Keratinocyte (primary cell): ENCODE measurements at regions not wholly inside any gene's neighbourhood (a gene's known extent, or its start where the extent isn't known, plus 50 kb on each side); places are given as distances from the start of the nearest gene placed in this dataset.

Experiments used
- DNase-seq: peaks from one replicate; pipeline ENCODE4 v3.0.0-alpha.2; 2011; ENCODE audit warnings: low read depth, missing footprints, low spot score
- FAIRE-seq: peaks from 2 replicates; lab custom pipeline; 2011; peaks lifted over from hg19 to GRCh38; lab: Jason Lieb, UNC
- H2AFZ ChIP-seq: 2 replicates; pipeline ENCODE4 v1.6.0; 2012; ENCODE audit warnings: low read length, control low read depth, inconsistent platforms; ENCODE audit not compliant: control insufficient read depth
- H3K27ac ChIP-seq: 2 replicates; pipeline ENCODE4 v1.5.1; 2011; ENCODE audit warnings: low read length; ENCODE audit not compliant: control insufficient read depth, insufficient read depth
- H3K27me3 ChIP-seq: 3 replicates; pipeline ENCODE4 v1.6.0; 2011; ENCODE audit warnings: low read length; ENCODE audit not compliant: control insufficient read depth, insufficient read depth; ENCODE audit errors: extremely low read depth
- H3K36me3 ChIP-seq, 2 experiments: 2 replicates in 1 of 2; 3 replicates in 1 of 2; pipeline ENCODE4 v1.5.1; 2011; ENCODE audit warnings: low read length in 2 of 2, mild to moderate bottlenecking in 1 of 2; ENCODE audit not compliant: control insufficient read depth in 2 of 2, insufficient read depth in 2 of 2; ENCODE audit errors: extremely low read depth in 1 of 2
- H3K4me1 ChIP-seq: 3 replicates; pipeline ENCODE4 v1.5.1; 2011; ENCODE audit warnings: low read length; ENCODE audit not compliant: control insufficient read depth, insufficient read depth; ENCODE audit errors: extremely low read depth
- H3K4me2 ChIP-seq: 3 replicates; pipeline ENCODE4 v1.6.0; 2011; ENCODE audit warnings: low read depth, low read length; ENCODE audit not compliant: control insufficient read depth, insufficient read depth; ENCODE audit errors: extremely low read depth
- H3K4me3 ChIP-seq, 3 experiments: fragments of 200-600 bp in 1 of 3; sonication (generic) in 1 of 3; 2 replicates in 2 of 3; 3 replicates in 1 of 3; pipeline ENCODE4 v1.5.1; 2011 to 2016; ENCODE audit warnings: low read length in 3 of 3, mild to moderate bottlenecking in 3 of 3, control low read depth in 2 of 3, inconsistent platforms in 1 of 3, low read depth in 1 of 3, mixed read lengths in 1 of 3, mixed run types in 1 of 3, moderate library complexity in 1 of 3; ENCODE audit not compliant: control insufficient read depth in 2 of 3, insufficient read depth in 2 of 3; ENCODE audit errors: extremely low read depth in 1 of 3
- H3K79me2 ChIP-seq: 2 replicates; pipeline ENCODE4 v1.6.0; 2012; ENCODE audit warnings: low read length; ENCODE audit not compliant: control insufficient read depth, insufficient read depth
- H3K9ac ChIP-seq: 3 replicates; pipeline ENCODE4 v1.6.0; 2011; ENCODE audit warnings: low read length; ENCODE audit not compliant: control insufficient read depth, insufficient read depth; ENCODE audit errors: extremely low read depth
- H3K9me1 ChIP-seq: 3 replicates; pipeline ENCODE4 v1.6.0; 2011; ENCODE audit warnings: low read length; ENCODE audit not compliant: control insufficient read depth, insufficient read depth; ENCODE audit errors: extremely low read depth
- H3K9me3 ChIP-seq: 2 replicates; pipeline ENCODE4 v1.5.1; 2012; ENCODE audit warnings: low read depth, low read length; ENCODE audit not compliant: control insufficient read depth
- H4K20me1 ChIP-seq: 3 replicates; pipeline ENCODE4 v1.6.0; 2011; ENCODE audit warnings: low read length; ENCODE audit not compliant: control insufficient read depth, insufficient read depth; ENCODE audit errors: extremely low read depth
- EZH2 ChIP-seq: IDR thresholded peaks from one replicate; pipeline ENCODE4 v1.6.1; 2012; ENCODE audit warnings: inconsistent platforms, mild to moderate bottlenecking, low read length, moderate library complexity
- dilution Hi-C: fragments of 300-500 bp; cut with MboI; formaldehyde crosslinking; loops from one replicate; pipeline ENCODE4 v1.7.0; 2020; ENCODE audit warnings: low sequenced_read_pairs; ENCODE audit not compliant: extremely low pct_ligation_motif_present
- TF ChIP-seq, protein P1 (sequence below), 3 experiments: IDR thresholded peaks in 1 of 3; conservative IDR thresholded peaks in 1 of 3; optimal IDR thresholded peaks in 1 of 3; 2 replicates in 2 of 3; 3 replicates in 1 of 3; pipeline versions ENCODE3 to v1.5.1; 2011; ENCODE audit warnings: low read length in 3 of 3, mild to moderate bottlenecking in 3 of 3, moderate library complexity in 2 of 3, control low read depth in 1 of 3, inconsistent platforms in 1 of 3; ENCODE audit not compliant: insufficient read depth in 2 of 3; ENCODE audit errors: extremely low read depth in 1 of 3

DNA sequence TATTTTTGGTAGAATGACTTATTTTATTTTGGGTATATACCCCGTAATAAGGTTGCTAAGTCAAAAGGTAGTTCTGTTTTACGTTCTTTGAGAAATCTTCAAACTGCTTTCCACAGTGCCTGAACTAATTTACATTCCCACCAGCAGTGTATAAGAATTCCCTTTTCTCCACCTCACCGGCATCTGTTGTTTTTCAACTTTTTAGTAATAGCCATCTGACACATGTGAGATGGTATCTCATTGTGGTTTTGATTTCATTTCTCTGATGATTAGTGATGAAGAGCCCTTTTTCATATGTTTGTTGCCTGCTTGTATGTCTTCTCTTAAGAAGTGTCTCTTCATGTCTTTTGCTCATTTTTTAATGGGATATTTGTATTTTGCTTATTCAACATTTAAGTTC, 215.2 kb upstream of the TFPI start:
- TF ChIP-seq, protein P1, sequence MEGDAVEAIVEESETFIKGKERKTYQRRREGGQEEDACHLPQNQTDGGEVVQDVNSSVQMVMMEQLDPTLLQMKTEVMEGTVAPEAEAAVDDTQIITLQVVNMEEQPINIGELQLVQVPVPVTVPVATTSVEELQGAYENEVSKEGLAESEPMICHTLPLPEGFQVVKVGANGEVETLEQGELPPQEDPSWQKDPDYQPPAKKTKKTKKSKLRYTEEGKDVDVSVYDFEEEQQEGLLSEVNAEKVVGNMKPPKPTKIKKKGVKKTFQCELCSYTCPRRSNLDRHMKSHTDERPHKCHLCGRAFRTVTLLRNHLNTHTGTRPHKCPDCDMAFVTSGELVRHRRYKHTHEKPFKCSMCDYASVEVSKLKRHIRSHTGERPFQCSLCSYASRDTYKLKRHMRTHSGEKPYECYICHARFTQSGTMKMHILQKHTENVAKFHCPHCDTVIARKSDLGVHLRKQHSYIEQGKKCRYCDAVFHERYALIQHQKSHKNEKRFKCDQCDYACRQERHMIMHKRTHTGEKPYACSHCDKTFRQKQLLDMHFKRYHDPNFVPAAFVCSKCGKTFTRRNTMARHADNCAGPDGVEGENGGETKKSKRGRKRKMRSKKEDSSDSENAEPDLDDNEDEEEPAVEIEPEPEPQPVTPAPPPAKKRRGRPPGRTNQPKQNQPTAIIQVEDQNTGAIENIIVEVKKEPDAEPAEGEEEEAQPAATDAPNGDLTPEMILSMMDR (optimal IDR thresholded peaks at IDR 0.05 in 1 of 3, IDR thresholded peaks at IDR 0.05 in 1 of 3, conservative IDR thresholded peaks at IDR 0.05 in 1 of 3; ENCODE audit: extremely low read depth in 1 of 3, insufficient read depth in 2 of 3, low read length in 3 of 3) = no peak
- no peak for TF ChIP-seq EZH2
- no peak overlapping the region for H2AFZ ChIP-seq
- peaks cover 6% of the 10 kb centered on the region for H3K4me1 ChIP-seq
- no peaks in the 10 kb centered on the region for H3K36me3 ChIP-seq
- H3K4me3 ChIP-seq = no peak overlapping the region
- H3K9me3 ChIP-seq = no peaks in the 10 kb centered on the region
- H3K79me2 ChIP-seq = no peaks in the 10 kb centered on the region
- no peak for DNase-seq
- no peak for FAIRE-seq
- dilution Hi-C loops = no loop called here
- no peaks in the 10 kb centered on the region for H3K9me1 ChIP-seq
- no peaks in the 10 kb centered on the region for H3K27me3 ChIP-seq
- H3K27ac ChIP-seq = no peak overlapping the region
- H4K20me1 ChIP-seq = no peaks in the 10 kb centered on the region
- no peak overlapping the region for H3K4me2 ChIP-seq
- H3K9ac ChIP-seq = no peak overlapping the region

DNA sequence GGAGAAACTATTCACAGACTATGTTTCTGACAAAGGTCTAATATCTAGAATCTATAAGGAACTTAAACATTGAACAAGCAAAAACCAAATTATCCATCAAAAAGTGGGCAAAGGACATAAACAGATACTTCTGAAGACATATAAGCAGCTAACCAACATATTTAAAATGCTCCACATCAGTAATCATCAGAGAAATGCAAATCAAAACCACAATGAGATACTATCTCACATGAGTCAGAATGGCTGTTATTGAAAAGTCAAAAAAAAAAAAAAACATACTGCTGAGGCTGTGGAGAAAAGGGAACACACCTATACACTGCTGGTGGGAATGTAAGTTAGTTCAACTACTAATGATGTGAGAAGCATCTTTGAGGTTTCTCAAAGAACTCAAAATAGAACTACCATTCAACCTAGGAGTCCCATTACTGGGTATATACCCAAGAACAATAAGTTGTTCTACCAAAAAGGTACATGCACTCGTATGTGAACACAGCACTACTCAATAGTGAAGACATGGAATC, 220.4 kb upstream of the TFPI start:
- FAIRE-seq (peak; percentile 58), DNase-seq (no peak)

More for the DNA sequence above, 220.4 kb upstream of the TFPI start:
- no peak overlapping the region for H3K9ac ChIP-seq
- no peaks in the 10 kb centered on the region for H4K20me1 ChIP-seq
- H3K9me3 ChIP-seq = no peaks in the 10 kb centered on the region
- H3K36me3 ChIP-seq = no peaks in the 10 kb centered on the region
- H3K4me3 ChIP-seq = no peak overlapping the region
- H3K79me2 ChIP-seq = no peaks in the 10 kb centered on the region
- TF ChIP-seq, protein P1 (optimal IDR thresholded peaks at IDR 0.05 in 1 of 3, IDR thresholded peaks at IDR 0.05 in 1 of 3, conservative IDR thresholded peaks at IDR 0.05 in 1 of 3; ENCODE audit: extremely low read depth in 1 of 3, insufficient read depth in 2 of 3, low read length in 3 of 3) = no peak
- no peak for TF ChIP-seq EZH2
- H3K9me1 ChIP-seq = no peaks in the 10 kb centered on the region
- peaks cover 18% of the 10 kb centered on the region for H3K4me1 ChIP-seq
- H3K27ac ChIP-seq = peak overlapping the region; percentile 63
- peak overlapping the region; percentile 61 for H3K4me2 ChIP-seq
- H2AFZ ChIP-seq = peak overlapping the region; percentile 46
- dilution Hi-C loops = no loop called here
- no peaks in the 10 kb centered on the region for H3K27me3 ChIP-seq
